ENCODE measurements at regions not wholly inside any gene's neighbourhood (a gene's known extent, or its start where the extent isn't known, plus 50 kb on each side); places are given as distances from the start of the nearest gene placed in this dataset.

DNA sequence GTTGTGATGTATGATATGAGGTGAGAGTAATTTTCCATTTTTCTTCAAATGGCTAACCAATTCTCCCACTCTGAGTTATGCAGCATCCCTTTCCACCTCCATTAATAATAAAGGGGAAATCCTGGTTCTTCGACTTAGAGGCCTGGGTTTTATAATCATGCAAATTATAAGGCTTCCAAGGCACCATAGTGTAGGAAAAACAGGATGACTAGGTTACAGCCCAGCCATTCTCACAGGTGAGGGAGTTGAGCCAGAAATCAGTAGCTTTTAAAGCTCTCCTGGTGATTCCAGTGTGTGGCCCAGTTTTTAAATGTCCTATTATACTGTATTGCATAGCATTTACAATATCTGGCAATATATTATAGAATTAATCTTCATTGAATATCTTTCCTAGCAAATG lies 203.1 kb downstream of the ARHGEF9 start:
- Histone ChIP-seq H3K4me2 (ENCODE audit: insufficient read depth in 1 of 2, low read depth in 2 of 2, low read length in 2 of 2) (no peak overlapping the region; a peak in 2 of 4 replicates), H3K56ac (replicated peaks; ENCODE audit: insufficient read length, low read depth, low read length) (no peak overlapping the region), H4K20me1 (replicated peaks in 1 of 2; ENCODE audit: control insufficient read depth in 1 of 2, insufficient read depth in 2 of 2, low read length in 2 of 2) (no peaks in the 10 kb centered on the region), H3K14ac (ENCODE audit: insufficient read length) (no peak overlapping the region), H3K79me2 (ENCODE audit: control insufficient read depth in 1 of 2, insufficient read depth in 2 of 2, low read length in 2 of 2) (no peaks in the 10 kb centered on the region), H3K4me1 (replicated peaks in 1 of 4; ENCODE audit: control insufficient read depth in 3 of 4, insufficient read depth in 4 of 4, low read length in 3 of 4) (peaks cover 0 to 5% (median 0%) of the 10 kb centered on the region in 4 experiments; a peak in 3 of 7 replicates), H2BK20ac (ENCODE audit: low read length) (no peak overlapping the region), H4K5ac (ENCODE audit: insufficient read length, low read depth, low read length) (no peak overlapping the region), H3K4me3 (ENCODE audit: extremely low read depth in 1 of 4, insufficient read depth in 2 of 4, low read depth in 3 of 4, low read length in 4 of 4) (peak overlapping the region in 1 of 4 experiments; percentile 34; a peak in 1 of 8 replicates), H3K27ac (ENCODE audit: low read depth, low read length) (no peak overlapping the region), H4K8ac (ENCODE audit: extremely low read depth, insufficient read depth, low read length) (no peak overlapping the region), H2BK15ac (ENCODE audit: low read length) (no peak overlapping the region), H2AK5ac (ENCODE audit: low read depth, low read length) (no peak overlapping the region), H3K9ac (replicated peaks in 1 of 4; ENCODE audit: extremely low read depth in 1 of 4, low read depth in 3 of 4, low read length in 3 of 4) (no peak overlapping the region), H2BK120ac (replicated peaks; ENCODE audit: low read depth, low read length) (no peak overlapping the region), H3K79me1 (ENCODE audit: low read depth, low read length) (no peaks in the 10 kb centered on the region), H3K23me2 (ENCODE audit: low read depth, low read length) (no peaks in the 10 kb centered on the region), H3K4ac (replicated peaks; ENCODE audit: insufficient read length, low read depth, low read length) (no peak overlapping the region), H2AFZ (ENCODE audit: low read length) (no peak overlapping the region), H2BK5ac (ENCODE audit: low read depth, low read length) (no peak overlapping the region), H2BK12ac (ENCODE audit: low read depth, low read length) (no peak overlapping the region), H3K18ac (ENCODE audit: extremely low read depth, low read length) (no peak overlapping the region), H3K27me3 (replicated peaks in 1 of 4; ENCODE audit: control insufficient read depth in 3 of 4, extremely low read depth in 1 of 4, insufficient read depth in 3 of 4, low read length in 3 of 4) (no peaks in the 10 kb centered on the region), H3K36me3 (ENCODE audit: control insufficient read depth in 2 of 4, insufficient read depth in 4 of 4, low read length in 3 of 4) (no peaks in the 10 kb centered on the region), H4K91ac (replicated peaks; ENCODE audit: insufficient read length, low read length) (no peak overlapping the region), H3K9me3 (ENCODE audit: insufficient read depth in 2 of 2, low read depth in 1 of 2, low read length in 1 of 2) (no peaks in the 10 kb centered on the region), H3K23ac (ENCODE audit: insufficient read length) (no peak overlapping the region)
- ChIA-PET POLR2A (ENCODE audit: partially characterized antibody) (interaction anchor here (0.7 kb wide), 1 partner anchor 13 kb away, joined by 3 read pairs; no protein-coding TSS in a partner anchor), CTCF (ENCODE audit: partially characterized antibody) (no interaction called here)
- TF ChIP-seq NANOG (IDR thresholded peaks at IDR 0.05; ENCODE audit: insufficient read depth, low read depth, low read length, poor library complexity, severe bottlenecking) (no peak), SAP30 (IDR thresholded peaks at IDR 0.05; ENCODE audit: insufficient read depth, insufficient replicate concordance, low read length) (no peak), POLR2A (IDR thresholded peaks at IDR 0.05; ENCODE audit: control extremely low read depth in 1 of 2, low read depth in 2 of 2, low read length in 2 of 2) (no peak), TAF7 (optimal IDR thresholded peaks at IDR 0.05; ENCODE audit: borderline replicate concordance, low read depth, low read length) (no peak), FOSL1 (IDR thresholded peaks at IDR 0.05; ENCODE audit: insufficient read depth, low read depth, low read length) (no peak), RBBP5 (IDR thresholded peaks at IDR 0.05; ENCODE audit: borderline replicate concordance, low read depth, low read length) (no peak), CBX5 (IDR thresholded peaks at IDR 0.05; ENCODE audit: low read depth, low read length) (no peak), HDAC6 (IDR thresholded peaks at IDR 0.05; ENCODE audit: low read depth, low read length) (no peak), CEBPB (IDR thresholded peaks at IDR 0.05; ENCODE audit: low read depth, low read length) (no peak), ZNF274 (IDR thresholded peaks at IDR 0.05; ENCODE audit: borderline replicate concordance, extremely low read depth, low read length) (no peak)
- WGBS, 2 experiments (ENCODE audit: extremely low coverage in 1 of 2, insufficient coverage in 1 of 2, insufficient read length in 1 of 2, insufficient replicate concordance in 2 of 2, low coverage in 1 of 2, low lambda C conversion rate in 2 of 2, missing lambda C conversion rate in 1 of 2), result 0% methylated on average over 1 of the region's 1 CpG; no CpG with 5 or more reads in 1 of the 2 experiments
- no peak for DNase-seq (ENCODE audit: low read depth in 1 of 2, low spot score in 2 of 2)
- FAIRE-seq, result peak; percentile 13
